ENCODE measurements at regions not wholly inside any gene's neighbourhood (a gene's known extent, or its start where the extent isn't known, plus 50 kb on each side); places are given as distances from the start of the nearest gene placed in this dataset.

DNA sequence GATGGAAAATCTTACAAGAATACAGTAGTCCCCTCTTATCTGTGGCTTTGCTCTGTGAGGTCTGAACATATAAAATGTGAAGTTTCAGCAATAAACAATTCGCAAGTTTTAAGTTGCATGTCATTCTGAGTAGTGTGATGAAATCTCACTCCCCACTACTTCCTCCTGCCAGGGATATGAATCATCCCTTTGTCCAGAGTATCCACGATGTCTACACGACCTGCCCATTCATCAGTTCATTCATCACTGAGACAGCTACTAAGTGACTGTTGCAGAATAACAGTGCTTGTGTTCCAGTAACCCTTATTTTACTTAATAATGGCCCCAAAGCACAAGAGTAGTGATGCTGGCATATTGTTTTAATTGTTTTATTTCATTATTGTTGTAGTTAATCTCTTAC is 489.2 kb upstream of the UBE2E2 start:
- TF ChIP-seq, protein P1, sequence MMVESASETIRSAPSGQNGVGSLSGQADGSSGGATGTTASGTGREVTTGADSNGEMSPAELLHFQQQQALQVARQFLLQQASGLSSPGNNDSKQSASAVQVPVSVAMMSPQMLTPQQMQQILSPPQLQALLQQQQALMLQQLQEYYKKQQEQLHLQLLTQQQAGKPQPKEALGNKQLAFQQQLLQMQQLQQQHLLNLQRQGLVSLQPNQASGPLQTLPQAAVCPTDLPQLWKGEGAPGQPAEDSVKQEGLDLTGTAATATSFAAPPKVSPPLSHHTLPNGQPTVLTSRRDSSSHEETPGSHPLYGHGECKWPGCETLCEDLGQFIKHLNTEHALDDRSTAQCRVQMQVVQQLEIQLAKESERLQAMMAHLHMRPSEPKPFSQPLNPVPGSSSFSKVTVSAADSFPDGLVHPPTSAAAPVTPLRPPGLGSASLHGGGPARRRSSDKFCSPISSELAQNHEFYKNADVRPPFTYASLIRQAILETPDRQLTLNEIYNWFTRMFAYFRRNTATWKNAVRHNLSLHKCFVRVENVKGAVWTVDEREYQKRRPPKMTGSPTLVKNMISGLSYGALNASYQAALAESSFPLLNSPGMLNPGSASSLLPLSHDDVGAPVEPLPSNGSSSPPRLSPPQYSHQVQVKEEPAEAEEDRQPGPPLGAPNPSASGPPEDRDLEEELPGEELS (CRISPR knock-in tag; IDR thresholded peaks at IDR 0.05), result no peak
- TF ChIP-seq RXRA (CRISPR knock-in tag; IDR thresholded peaks at IDR 0.05) (no peak), ZNF652 (CRISPR knock-in tag; IDR thresholded peaks at IDR 0.05; ENCODE audit: borderline replicate concordance, low read depth) (no peak), SP1 (IDR thresholded peaks at IDR 0.05) (no peak), SP1 (CRISPR knock-in tag; IDR thresholded peaks at IDR 0.05) (no peak), ZNF224 (CRISPR knock-in tag; IDR thresholded peaks at IDR 0.05) (no peak), POLR2AphosphoS2 (IDR thresholded peaks at IDR 0.05; ENCODE audit: low read depth, low read length) (no peak)
- TF ChIP-seq, protein P2, sequence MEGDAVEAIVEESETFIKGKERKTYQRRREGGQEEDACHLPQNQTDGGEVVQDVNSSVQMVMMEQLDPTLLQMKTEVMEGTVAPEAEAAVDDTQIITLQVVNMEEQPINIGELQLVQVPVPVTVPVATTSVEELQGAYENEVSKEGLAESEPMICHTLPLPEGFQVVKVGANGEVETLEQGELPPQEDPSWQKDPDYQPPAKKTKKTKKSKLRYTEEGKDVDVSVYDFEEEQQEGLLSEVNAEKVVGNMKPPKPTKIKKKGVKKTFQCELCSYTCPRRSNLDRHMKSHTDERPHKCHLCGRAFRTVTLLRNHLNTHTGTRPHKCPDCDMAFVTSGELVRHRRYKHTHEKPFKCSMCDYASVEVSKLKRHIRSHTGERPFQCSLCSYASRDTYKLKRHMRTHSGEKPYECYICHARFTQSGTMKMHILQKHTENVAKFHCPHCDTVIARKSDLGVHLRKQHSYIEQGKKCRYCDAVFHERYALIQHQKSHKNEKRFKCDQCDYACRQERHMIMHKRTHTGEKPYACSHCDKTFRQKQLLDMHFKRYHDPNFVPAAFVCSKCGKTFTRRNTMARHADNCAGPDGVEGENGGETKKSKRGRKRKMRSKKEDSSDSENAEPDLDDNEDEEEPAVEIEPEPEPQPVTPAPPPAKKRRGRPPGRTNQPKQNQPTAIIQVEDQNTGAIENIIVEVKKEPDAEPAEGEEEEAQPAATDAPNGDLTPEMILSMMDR (CRISPR knock-in tag; IDR thresholded peaks at IDR 0.05), result no peak
- TF ChIP-seq, protein P3, sequence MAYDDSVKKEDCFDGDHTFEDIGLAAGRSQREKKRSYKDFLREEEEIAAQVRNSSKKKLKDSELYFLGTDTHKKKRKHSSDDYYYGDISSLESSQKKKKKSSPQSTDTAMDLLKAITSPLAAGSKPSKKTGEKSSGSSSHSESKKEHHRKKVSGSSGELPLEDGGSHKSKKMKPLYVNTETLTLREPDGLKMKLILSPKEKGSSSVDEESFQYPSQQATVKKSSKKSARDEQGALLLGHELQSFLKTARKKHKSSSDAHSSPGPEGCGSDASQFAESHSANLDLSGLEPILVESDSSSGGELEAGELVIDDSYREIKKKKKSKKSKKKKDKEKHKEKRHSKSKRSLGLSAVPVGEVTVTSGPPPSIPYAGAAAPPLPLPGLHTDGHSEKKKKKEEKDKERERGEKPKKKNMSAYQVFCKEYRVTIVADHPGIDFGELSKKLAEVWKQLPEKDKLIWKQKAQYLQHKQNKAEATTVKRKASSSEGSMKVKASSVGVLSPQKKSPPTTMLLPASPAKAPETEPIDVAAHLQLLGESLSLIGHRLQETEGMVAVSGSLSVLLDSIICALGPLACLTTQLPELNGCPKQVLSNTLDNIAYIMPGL (CRISPR knock-in tag; IDR thresholded peaks at IDR 0.05; ENCODE audit: borderline replicate concordance in 1 of 2, low read depth in 1 of 2), result no peak

Measured in HepG2 (cell line).